HG03565 (cell line): ENCODE measurements at regions not wholly inside any gene's neighbourhood (a gene's known extent, or its start where the extent isn't known, plus 50 kb on each side); places are given as distances from the start of the nearest gene placed in this dataset.
"Not testable (repeated sequence)": the region's sequence is repeated elsewhere in the genome, so short reads cannot be mapped to it uniquely, and the experiment has no call there.

ENCODE experiments used
- ATAC-seq: cut with Tn5 transposase; IDR thresholded peaks from one replicate; pipeline ENCODE4 v1.9.1; 2021; ENCODE audit warnings: mild to moderate bottlenecking, moderate library complexity; ENCODE audit not compliant: unreplicated experiment

GRCh38 chr3:181610083-181610972, 101.4 kb upstream of the SOX2 start:
- no peak for ATAC-seq

- no peak for ATAC-seq
Observed at GRCh38 chr3:181609030-181609767, 102.5 kb upstream of the SOX2 start.

GRCh38 chr3:181604267-181604666, 107.5 kb upstream of the SOX2 start:
- no peak for ATAC-seq

GRCh38 chr3:181596126-181596525, 115.6 kb upstream of the SOX2 start:
- no peak for ATAC-seq

- ATAC-seq = not testable (repeated sequence)
Observed at GRCh38 chr3:181590939-181591338, 120.8 kb upstream of the SOX2 start.

GRCh38 chr3:181582619-181583018, 129.1 kb upstream of the SOX2 start:
- no peak for ATAC-seq

- ATAC-seq = no peak
Observed at GRCh38 chr3:181581656-181582055, 130.1 kb upstream of the SOX2 start.

- ATAC-seq = no peak
Observed at GRCh38 chr3:181578743-181579142, 133.0 kb upstream of the SOX2 start.

GRCh38 chr3:181572432-181572831, 139.3 kb upstream of the SOX2 start:
- no peak for ATAC-seq

GRCh38 chr3:181570472-181570871, 141.3 kb upstream of the SOX2 start:
- no peak for ATAC-seq

- no peak for ATAC-seq
Observed at GRCh38 chr3:181569356-181569940, 142.3 kb upstream of the SOX2 start.

- ATAC-seq = no peak
Observed at GRCh38 chr3:181568693-181569092, 143.0 kb upstream of the SOX2 start.

GRCh38 chr3:181568248-181568647, 143.5 kb upstream of the SOX2 start:
- ATAC-seq = no peak

- ATAC-seq = no peak
Observed at GRCh38 chr3:181567311-181568075, 144.2 kb upstream of the SOX2 start.

- no peak for ATAC-seq
Observed at GRCh38 chr3:181565416-181565815, 146.3 kb upstream of the SOX2 start.

GRCh38 chr3:181564222-181564621, 147.5 kb upstream of the SOX2 start:
- no peak for ATAC-seq

GRCh38 chr3:181561139-181562031, 150.3 kb upstream of the SOX2 start:
- no peak for ATAC-seq

GRCh38 chr3:181558870-181559269, 152.9 kb upstream of the SOX2 start:
- no peak for ATAC-seq

- ATAC-seq = no peak
Observed at GRCh38 chr3:181555681-181556080, 156.0 kb upstream of the SOX2 start.

GRCh38 chr3:181554233-181554765, 157.4 kb upstream of the SOX2 start:
- no peak for ATAC-seq
